T47D (cell line): ENCODE measurements at regions not wholly inside any gene's neighbourhood (a gene's known extent, or its start where the extent isn't known, plus 50 kb on each side); places are given as distances from the start of the nearest gene placed in this dataset.

ENCODE experiments used
- DNase-seq, 2 experiments: peaks; one replicate each; pipeline versions ENCODE4 v3.0.0 to v3.0.0-alpha.2; 2011 to 2012; ENCODE audit warnings: low read depth in 1 of 2, low spot score in 1 of 2
- JUND ChIP-seq: IDR thresholded peaks from 2 replicates; pipeline ENCODE4 v1.6.1; 2012; ENCODE audit warnings: low read depth
- in situ Hi-C: cut with HindIII; loops from 2 replicates; pipeline ENCODE4 v1.10.0; 2016; ENCODE audit warnings: low sequenced_read_pairs, low pct_unique_long_range_greater_than_20kb

DNA sequence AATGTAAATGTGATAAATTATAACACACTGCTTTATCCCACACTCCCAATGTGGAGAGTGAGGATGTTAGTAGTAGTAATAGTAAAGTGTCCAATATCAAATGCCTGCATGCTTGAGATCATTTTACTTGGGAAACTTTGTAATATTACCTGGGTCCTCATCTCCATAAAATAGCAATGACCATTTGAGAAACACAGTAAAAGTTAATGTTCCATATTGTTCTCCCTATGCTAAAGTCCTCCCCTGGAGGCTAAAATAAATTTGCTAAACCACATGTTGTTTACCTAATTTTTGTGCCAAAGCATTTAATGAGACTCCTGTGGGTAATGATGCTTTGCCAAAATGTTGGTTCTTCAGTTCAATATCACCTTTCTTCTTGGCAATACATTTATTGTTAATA, 291.2 kb downstream of the CDH10 start:
- peak in 1 of 2 experiments; percentile 8 for DNase-seq
- TF ChIP-seq JUND = no peak
- in situ Hi-C loops = no loop called here

GRCh38 chr5:24363789-24364481, 280.8 kb downstream of the CDH10 start:
- no peak for TF ChIP-seq JUND
- in situ Hi-C loops = no loop called here
- DNase-seq = peak in 1 of 2 experiments; percentile 19

- in situ Hi-C loops = no loop called here
- DNase-seq = no peak
- TF ChIP-seq JUND = no peak
These were observed 280.1 kb downstream of the CDH10 start for GRCh38 chr5:24364711-24365110.

DNA sequence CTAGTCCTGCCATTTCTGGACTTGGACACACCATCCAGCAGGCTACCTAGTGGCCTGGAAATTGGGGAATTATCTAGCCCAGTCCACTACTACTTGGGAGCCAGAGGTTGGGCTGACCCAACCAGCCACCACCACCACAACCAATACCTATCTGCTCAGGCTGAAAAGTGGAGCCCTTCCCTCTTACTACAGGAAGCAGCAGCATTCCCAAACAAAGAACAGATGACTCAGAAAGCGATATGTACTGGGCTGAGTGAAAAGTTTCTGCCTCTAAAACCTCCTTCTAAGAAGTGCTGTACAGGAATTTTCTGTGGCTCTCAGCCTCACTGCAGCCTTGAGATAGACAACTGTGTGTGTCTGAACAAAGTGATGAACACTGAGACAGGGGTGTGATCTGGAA, 279.4 kb downstream of the CDH10 start:
- in situ Hi-C loops = no loop called here
- TF ChIP-seq JUND = no peak
- DNase-seq = no peak

DNA sequence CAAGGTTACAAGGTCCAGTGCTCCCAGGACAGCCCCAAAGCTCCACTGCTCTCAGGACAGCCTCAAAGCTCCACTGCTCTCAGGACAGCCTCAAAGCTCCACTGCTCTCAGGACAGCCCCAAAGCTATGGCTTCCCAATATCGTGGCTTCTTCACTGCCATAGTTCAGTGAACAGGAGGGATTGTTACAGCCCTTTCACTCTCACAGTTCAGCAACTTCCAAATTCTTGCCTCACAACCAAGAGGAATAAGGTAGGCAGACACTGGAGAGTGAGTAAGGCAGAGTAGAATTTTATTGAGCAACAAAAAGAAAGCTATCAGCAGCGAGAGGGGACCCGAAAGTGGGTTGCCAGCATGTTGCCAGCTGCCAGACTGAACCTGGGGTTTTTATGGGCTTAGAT, 277.6 kb downstream of the CDH10 start:
- in situ Hi-C loops = no loop called here
- no peak for TF ChIP-seq JUND
- no peak for DNase-seq

GRCh38 chr5:24368115-24368514, 276.7 kb downstream of the CDH10 start:
- no peak for TF ChIP-seq JUND
- no peak for DNase-seq
- in situ Hi-C loops = no loop called here

- in situ Hi-C loops = no loop called here
- TF ChIP-seq JUND = no peak
These were observed 268.6 kb downstream of the CDH10 start for GRCh38 chr5:24376210-24376609.

GRCh38 chr5:24376616-24377015, 268.2 kb downstream of the CDH10 start:
- DNase-seq = no peak
- in situ Hi-C loops = no loop called here
- TF ChIP-seq JUND = no peak

More at GRCh38 chr5:24376210-24376609, 268.6 kb downstream of the CDH10 start:
- DNase-seq = no peak

DNA sequence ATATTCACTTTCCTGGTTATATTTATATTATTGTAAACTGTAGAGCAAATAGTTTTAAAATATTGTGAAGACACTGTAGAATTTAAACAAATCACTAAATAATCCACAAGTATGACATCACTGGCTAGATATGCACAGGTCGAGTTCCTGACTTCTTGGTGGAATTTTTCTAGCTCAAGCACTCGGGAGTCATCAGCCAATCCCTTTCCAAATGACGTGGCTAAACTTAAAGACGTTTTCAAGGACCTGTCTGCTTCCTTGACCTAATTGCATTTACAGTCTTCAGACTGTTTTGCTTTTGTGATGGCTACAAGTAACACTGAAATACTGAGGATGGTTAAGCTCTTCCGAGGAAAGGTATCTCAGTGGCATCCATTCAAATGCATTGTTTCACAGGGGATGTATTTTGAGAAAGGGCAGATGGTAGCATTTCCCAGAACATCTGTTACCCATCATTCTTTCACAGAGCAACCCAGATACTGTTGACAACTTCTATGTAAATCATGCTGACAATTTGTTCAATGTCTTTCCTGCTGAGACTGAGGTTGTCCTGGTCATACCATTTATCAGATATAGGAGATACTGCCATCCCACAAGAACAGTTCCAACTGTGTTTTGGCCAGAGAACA, 262.8 kb downstream of the CDH10 start:
- no peak for DNase-seq
- TF ChIP-seq JUND = no peak
- in situ Hi-C loops = no loop called here

DNA sequence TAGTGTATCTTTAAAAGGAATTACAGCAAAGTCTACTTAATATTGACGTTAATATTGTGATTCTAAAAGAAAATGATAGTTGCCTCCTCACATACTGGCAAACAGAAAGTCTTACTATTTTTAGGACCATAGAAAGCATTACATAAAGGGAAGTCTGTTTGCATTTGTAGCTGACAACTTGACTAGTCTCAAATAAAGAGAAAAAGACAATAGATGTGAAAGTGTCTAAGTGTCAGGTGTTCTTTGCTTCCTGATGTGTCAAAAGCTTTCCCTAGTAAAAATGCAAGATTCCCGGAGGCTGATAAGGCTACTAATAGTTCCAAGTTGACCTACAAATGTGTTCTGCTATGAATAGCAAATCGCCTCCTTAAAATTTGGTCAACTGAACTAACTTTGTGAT, 259.7 kb downstream of the CDH10 start:
- DNase-seq = no peak
- in situ Hi-C loops = no loop called here

GRCh38 chr5:24385617-24386016, 259.2 kb downstream of the CDH10 start:
- DNase-seq = no peak
- no peak for TF ChIP-seq JUND
- in situ Hi-C loops = no loop called here

More for the DNA sequence above, 259.7 kb downstream of the CDH10 start:
- no peak for TF ChIP-seq JUND

DNA sequence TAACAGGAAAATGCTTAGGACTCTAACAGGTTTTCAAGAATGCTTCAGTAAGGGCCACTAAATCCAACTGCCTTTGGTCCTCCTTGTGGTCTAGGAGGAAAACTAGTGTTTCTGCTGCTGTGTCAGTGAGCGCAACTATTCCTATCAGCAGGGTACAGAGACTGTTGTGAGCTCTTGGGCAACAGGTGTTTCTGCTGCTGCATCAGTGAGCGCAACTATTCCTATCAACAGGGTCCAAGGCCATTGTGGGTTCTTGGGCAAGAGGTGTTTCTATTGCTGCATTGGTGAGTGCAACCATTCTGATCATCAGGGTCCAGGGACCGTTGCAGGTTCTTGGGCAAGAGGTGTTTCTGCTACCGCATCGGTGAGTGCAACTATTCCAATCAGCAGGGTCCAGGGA, 256.3 kb downstream of the CDH10 start:
- in situ Hi-C loops = no loop called here
- no peak for TF ChIP-seq JUND
- no peak for DNase-seq

- in situ Hi-C loops = no loop called here
- TF ChIP-seq JUND = no peak
- no peak for DNase-seq
These were observed 254.8 kb downstream of the CDH10 start for GRCh38 chr5:24389968-24390367.
